ENCODE measurements at regions not wholly inside any gene's neighbourhood (a gene's known extent, or its start where the extent isn't known, plus 50 kb on each side); places are given as distances from the start of the nearest gene placed in this dataset.
"Not testable (repeated sequence)": the region's sequence is repeated elsewhere in the genome, so short reads cannot be mapped to it uniquely, and the experiment has no call there.

GRCh38 chr14:19158588-19158987 lies 191.4 kb downstream of the POTEM start:
- not testable (repeated sequence) for H3K9me3 Mint-ChIP-seq; H3K27ac Mint-ChIP-seq; ATAC-seq (replicated peaks); H3K27me3 Mint-ChIP-seq; H3K36me3 Mint-ChIP-seq (ENCODE audit: low read depth); H3K4me3 Mint-ChIP-seq; H3K4me1 Mint-ChIP-seq

GRCh38 chr14:19159003-19159625 lies 191.9 kb downstream of the POTEM start:
- H3K36me3 Mint-ChIP-seq (ENCODE audit: low read depth); ATAC-seq (replicated peaks); H3K9me3 Mint-ChIP-seq; H3K4me3 Mint-ChIP-seq; H3K27me3 Mint-ChIP-seq; H3K27ac Mint-ChIP-seq; H3K4me1 Mint-ChIP-seq: not testable (repeated sequence)

DNA sequence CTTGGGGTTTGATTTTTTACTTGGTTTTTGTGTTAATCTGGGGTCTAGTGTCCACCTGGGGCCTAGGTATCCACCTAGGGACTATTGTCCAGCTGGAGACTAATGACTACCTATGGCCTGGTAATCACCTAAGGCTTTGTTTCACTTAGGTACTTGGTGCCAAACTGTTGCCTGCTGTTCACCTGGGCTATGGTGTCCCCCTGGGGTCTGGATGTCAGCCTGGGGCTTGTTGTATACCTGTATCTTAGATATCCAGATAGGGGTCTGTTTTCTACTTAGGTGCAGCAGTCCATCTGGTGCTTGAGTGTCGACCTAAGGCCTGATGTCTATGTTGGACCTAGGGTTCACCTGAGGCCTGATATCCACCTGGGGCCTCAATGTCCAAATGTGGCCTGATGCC lies 193.1 kb downstream of the POTEM start:
- H3K9me3 Mint-ChIP-seq; H3K4me1 Mint-ChIP-seq; ATAC-seq (replicated peaks); H3K27ac Mint-ChIP-seq; H3K27me3 Mint-ChIP-seq; H3K4me3 Mint-ChIP-seq; H3K36me3 Mint-ChIP-seq (ENCODE audit: low read depth): not testable (repeated sequence)

- not testable (repeated sequence) for H3K27ac Mint-ChIP-seq; H3K36me3 Mint-ChIP-seq (ENCODE audit: low read depth); H3K4me3 Mint-ChIP-seq; H3K27me3 Mint-ChIP-seq; ATAC-seq (replicated peaks); H3K4me1 Mint-ChIP-seq; H3K9me3 Mint-ChIP-seq
Measured at GRCh38 chr14:19161251-19162033, 194.2 kb downstream of the POTEM start.

DNA sequence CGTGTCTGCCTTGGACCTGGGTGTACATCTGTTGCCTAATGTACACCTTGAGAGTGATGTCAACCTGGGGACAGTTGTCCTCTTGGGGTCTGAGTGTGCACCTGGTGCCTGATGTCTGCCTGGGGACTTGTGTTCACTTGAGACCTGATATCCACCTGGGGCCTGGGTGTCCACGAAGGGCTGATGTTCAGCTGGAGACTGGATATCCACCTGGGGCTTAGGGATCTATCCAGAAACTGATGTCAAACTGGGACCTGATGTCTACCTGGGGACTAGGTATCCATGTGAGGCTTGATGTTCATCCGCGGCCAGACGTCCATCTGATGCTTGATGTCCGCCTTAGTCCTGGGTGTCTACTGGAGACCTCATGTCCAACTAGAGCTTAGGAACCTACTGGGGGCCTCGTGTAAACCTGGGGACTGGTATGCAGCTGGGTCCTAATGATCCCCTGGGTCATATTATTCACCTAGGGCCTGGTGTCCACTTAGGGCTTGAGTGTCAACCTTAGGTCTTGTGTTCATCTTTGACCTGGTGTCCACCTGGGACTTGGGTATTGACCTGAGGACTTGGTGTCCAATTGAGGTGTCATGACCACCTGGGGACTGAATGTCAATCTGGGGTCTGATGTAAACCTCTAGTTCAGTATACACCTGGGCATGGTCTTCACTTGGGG lies 194.9 kb downstream of the POTEM start:
- not testable (repeated sequence) for H3K4me1 Mint-ChIP-seq; H3K4me3 Mint-ChIP-seq; H3K27ac Mint-ChIP-seq; H3K9me3 Mint-ChIP-seq; H3K36me3 Mint-ChIP-seq (ENCODE audit: low read depth); H3K27me3 Mint-ChIP-seq; ATAC-seq (replicated peaks)

DNA sequence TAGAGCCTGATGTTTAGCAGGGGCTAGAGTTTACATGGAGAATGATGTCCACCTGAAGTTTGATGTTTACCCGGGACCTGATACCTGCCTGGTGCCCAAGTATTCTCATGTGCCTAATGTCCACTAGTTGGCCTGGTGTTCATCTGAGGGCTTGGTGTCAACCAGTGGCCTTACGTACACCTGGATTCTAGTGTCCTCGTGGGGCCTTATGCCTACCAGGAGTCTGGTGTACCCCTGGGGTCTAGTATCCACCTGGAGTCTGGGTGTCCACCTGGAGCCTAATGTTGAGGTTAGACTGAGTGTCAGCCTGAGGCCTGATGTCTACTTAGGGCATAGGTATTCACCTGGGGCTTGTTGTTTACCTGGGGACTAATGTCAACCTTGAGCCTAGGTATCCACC lies 195.7 kb downstream of the POTEM start:
- H3K9me3 Mint-ChIP-seq; H3K4me3 Mint-ChIP-seq; H3K36me3 Mint-ChIP-seq (ENCODE audit: low read depth); H3K27ac Mint-ChIP-seq; H3K4me1 Mint-ChIP-seq; H3K27me3 Mint-ChIP-seq; ATAC-seq (replicated peaks): not testable (repeated sequence)

- H3K9me3 Mint-ChIP-seq; H3K4me3 Mint-ChIP-seq; H3K36me3 Mint-ChIP-seq (ENCODE audit: low read depth); H3K4me1 Mint-ChIP-seq; H3K27ac Mint-ChIP-seq; H3K27me3 Mint-ChIP-seq; ATAC-seq (replicated peaks): not testable (repeated sequence)
Measured at GRCh38 chr14:19163891-19164290, 196.7 kb downstream of the POTEM start.

DNA sequence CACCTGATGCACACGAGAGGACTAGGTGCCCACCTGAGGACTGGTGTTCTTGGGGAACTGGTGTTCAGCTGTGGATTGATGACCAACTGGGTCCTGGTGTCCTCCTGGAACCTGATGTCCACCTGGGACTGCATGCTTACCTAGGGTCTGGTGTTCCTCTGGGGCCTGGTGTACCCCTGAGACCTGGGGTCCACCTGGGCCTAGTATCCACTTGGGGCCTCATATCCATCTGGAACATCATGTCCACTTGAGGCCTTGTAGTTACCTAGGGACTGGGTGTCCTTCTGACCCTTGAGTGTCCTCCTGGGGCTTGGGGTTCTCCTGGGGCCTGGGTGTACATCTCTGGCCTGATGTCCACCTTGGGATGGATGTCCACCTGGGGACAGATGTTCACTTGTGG lies 197.2 kb downstream of the POTEM start:
- H3K36me3 Mint-ChIP-seq (ENCODE audit: low read depth); H3K4me3 Mint-ChIP-seq; H3K9me3 Mint-ChIP-seq; H3K27me3 Mint-ChIP-seq; H3K4me1 Mint-ChIP-seq; H3K27ac Mint-ChIP-seq; ATAC-seq (replicated peaks): not testable (repeated sequence)

DNA sequence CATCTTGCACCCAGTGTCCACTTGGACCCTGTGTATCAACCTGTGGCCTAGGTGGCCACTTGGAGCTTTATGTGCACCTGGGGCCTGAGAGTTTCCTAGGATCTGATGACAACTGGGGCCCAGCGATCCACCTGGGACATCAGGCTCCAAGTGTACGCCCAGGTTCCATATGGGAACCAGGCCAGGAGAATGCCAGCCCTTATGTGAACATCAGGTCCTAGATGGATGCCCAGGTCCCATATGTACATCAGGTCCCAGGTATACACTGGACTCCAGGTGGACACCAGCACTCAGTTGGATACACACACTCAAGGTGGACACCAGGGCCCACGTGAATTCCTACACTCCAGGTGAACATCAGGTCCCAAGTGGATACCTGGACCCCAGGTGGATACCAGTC lies 198.8 kb downstream of the POTEM start:
- H3K27ac Mint-ChIP-seq; H3K27me3 Mint-ChIP-seq; H3K9me3 Mint-ChIP-seq; ATAC-seq (replicated peaks); H3K36me3 Mint-ChIP-seq (ENCODE audit: low read depth); H3K4me3 Mint-ChIP-seq; H3K4me1 Mint-ChIP-seq: not testable (repeated sequence)

- not testable (repeated sequence) for H3K36me3 Mint-ChIP-seq (ENCODE audit: low read depth); H3K4me3 Mint-ChIP-seq; H3K4me1 Mint-ChIP-seq; H3K27me3 Mint-ChIP-seq; H3K27ac Mint-ChIP-seq; H3K9me3 Mint-ChIP-seq; ATAC-seq (replicated peaks)
Measured at GRCh38 chr14:19167454-19168190, 200.4 kb downstream of the POTEM start.

GRCh38 chr14:19168261-19168660 lies 201.0 kb downstream of the POTEM start:
- not testable (repeated sequence) for ATAC-seq (replicated peaks); H3K4me3 Mint-ChIP-seq; H3K27me3 Mint-ChIP-seq; H3K4me1 Mint-ChIP-seq; H3K9me3 Mint-ChIP-seq; H3K36me3 Mint-ChIP-seq (ENCODE audit: low read depth); H3K27ac Mint-ChIP-seq

DNA sequence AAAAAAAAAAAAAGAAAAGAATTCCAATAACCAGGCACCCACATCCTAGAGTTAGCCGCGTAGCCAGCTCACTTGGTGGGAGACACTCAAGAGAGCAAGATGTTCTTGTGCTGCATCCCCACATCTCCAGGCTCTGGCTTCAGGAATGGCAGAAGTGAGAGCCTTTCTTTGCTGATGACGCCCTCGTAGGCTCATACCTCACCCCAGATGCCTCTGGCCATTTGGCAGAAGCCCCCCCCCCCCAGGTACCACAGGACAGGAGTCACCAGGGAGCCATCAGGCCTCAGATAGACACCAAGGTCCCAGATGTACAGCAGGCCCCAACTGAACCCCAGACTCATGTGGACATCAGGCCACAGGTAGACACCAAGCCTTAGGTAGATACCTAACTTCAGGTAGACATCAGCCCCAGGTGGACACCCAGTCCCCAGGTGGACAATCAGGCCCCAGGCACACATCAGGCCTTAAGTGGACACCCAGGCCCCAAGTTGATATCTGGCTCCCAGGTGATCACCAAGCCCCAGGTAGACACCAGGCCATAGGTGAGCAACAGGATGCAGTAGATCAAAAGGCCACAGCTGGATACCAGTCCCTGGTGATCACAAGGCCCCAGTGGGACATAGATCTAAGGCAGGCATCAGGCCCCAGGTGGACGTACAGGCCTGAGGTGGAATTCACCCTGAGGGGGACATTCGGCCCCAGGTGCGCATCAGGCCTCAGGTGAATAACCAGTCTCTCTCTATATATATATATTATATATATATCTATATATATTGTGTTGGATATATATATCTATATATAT lies 202.5 kb downstream of the POTEM start:
- not testable (repeated sequence) for ATAC-seq (replicated peaks); H3K27ac Mint-ChIP-seq; H3K4me3 Mint-ChIP-seq; H3K4me1 Mint-ChIP-seq; H3K36me3 Mint-ChIP-seq (ENCODE audit: low read depth); H3K27me3 Mint-ChIP-seq; H3K9me3 Mint-ChIP-seq

- not testable (repeated sequence) for H3K4me1 Mint-ChIP-seq; H3K4me3 Mint-ChIP-seq; H3K27me3 Mint-ChIP-seq; ATAC-seq (replicated peaks); H3K9me3 Mint-ChIP-seq; H3K36me3 Mint-ChIP-seq (ENCODE audit: low read depth); H3K27ac Mint-ChIP-seq
Measured at GRCh38 chr14:19172745-19173144, 205.5 kb downstream of the POTEM start.

DNA sequence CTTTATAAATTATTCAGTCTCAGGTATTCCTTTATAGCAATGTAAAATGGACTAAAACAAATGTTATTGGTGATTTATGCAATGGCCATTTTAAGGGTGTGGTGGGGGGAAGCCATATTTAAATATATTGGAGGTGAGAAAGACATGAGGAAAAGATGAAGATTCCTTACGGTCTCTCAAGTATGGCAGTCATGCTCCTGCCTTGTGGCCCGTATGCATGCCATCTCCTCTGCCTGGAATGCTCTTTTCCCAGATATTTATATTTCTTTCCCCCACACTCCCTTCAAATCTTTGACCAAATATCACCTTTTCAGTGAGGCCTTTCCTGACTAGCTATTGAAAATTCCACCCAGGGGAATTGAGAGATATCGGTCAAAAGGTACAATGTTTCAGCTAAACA lies 206.0 kb downstream of the POTEM start:
- not testable (repeated sequence) for H3K27ac Mint-ChIP-seq; ATAC-seq (replicated peaks); H3K36me3 Mint-ChIP-seq (ENCODE audit: low read depth); H3K4me3 Mint-ChIP-seq; H3K27me3 Mint-ChIP-seq; H3K4me1 Mint-ChIP-seq; H3K9me3 Mint-ChIP-seq
